ENCODE measurements at regions not wholly inside any gene's neighbourhood (a gene's known extent, or its start where the extent isn't known, plus 50 kb on each side); places are given as distances from the start of the nearest gene placed in this dataset.
"Not testable (repeated sequence)": the region's sequence is repeated elsewhere in the genome, so short reads cannot be mapped to it uniquely, and the experiment has no call there.

GRCh38 chr2:136680079-136680478 lies 85.3 kb upstream of the THSD7B start:
- TF ChIP-seq EZH2 (IDR thresholded peaks at IDR 0.05; ENCODE audit: borderline replicate concordance, low read depth, low read length, poor library complexity, severe bottlenecking); CTCF (conservative IDR thresholded peaks at IDR 0.05; ENCODE audit: low read depth, low read length): not testable (repeated sequence)
